NCI-H446 treated with DMSO at 0.1 percent for 48 hours (cell line): ENCODE measurements at regions not wholly inside any gene's neighbourhood (a gene's known extent, or its start where the extent isn't known, plus 50 kb on each side); places are given as distances from the start of the nearest gene placed in this dataset.

Source experiments
- DNase-seq: peaks from one replicate; lab custom pipeline; 2025; lab: John Stamatoyannopoulos, UW

DNA sequence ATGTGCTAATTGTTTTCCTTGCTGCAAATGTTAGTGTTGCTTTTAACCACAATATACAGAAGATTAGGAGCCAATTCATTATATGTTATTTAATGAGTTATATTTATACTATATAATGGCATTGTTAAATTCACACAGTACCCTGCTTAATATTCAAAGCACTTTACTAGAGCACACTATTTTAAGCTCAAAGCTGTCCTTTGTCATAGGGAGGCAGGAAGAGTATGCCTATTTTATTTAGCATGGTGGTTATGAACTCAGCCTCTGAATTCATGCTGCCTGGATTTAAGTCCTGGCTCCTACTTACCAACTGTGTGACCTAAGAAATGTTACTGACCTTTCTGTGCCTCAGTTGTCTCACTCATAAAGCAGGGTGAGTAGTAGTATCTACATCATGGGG lies 80.5 kb downstream of the FASTKD2 start:
- DNase-seq = no peak

DNA sequence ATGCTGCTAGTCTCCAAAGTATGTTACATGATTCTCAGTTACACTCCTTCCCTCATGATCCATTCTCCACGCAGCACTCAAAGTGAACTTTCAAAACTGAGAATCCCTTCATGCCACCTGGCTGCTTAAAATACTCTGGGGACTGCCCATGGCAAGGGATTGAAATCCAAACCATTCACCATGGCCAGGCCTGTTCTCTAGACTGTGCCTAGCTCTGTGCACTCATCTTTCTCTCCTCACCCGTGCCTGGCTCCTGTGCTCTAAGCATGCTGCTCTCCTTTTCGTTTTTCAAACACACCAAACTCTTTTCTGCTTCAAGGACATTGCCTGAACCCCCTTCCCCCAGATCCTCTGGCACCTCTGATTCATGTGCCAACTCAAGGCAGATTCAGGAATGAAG lies 80.9 kb downstream of the FASTKD2 start:
- DNase-seq = peak; percentile 61

DNA sequence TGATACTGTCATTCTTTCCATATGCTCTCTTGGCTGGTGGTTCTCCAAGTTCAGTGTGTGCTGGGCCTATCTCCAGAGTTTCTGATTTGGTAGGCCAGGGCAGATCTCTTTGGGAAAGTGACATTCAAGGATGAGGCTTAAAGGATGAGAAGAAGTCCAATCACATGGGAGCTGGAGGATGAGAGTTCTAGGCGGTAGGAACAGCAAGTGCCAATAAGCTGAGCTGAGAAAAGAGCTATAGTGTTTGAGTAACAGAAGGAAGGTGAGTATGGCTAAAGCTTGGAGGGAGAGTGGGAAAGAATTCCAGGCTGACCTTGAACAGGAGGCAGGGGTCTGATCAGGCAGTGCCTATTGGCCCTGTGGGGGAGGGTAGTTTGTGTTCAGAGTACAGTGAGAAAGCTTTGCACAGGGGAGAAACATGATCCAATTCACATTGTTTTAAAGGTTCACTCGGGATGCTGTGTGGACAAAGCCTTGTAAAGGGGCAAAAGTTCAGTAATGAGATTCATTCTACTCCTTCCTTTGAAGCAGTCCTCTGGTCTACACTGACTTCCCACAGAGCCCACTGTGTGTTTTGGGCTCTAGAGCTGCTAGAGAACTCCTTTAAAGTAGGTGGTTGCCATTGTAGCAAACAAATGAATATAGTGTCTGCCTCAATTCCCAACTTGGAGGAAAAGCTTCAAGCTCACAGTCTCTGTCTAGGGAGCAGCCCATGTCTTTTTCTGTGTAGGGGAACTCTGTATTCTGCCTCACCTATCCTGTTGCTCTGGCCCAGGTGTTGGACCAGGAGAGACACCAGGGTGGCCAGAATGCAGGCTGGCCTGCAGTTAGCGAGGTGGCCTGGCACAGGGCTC lies 81.8 kb downstream of the FASTKD2 start:
- peak; percentile 85 for DNase-seq

DNA sequence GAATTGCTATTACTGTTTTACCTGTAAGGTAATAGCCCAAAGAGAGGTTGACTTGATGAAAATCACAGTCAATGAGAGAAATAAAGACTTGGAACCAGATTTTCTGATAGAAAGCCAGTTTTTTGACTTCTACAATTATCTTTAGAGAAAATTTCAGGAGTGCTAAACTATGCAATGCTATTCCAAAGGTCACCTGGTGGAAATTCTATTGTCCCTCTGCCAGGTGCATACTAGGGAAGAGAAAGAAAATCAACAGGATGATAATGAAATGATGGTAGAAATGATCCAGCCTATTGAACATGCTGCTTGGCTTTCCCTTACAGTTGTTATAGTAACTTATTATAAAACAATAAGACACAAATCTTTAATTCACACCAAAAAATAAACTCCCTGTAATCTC lies 85.0 kb downstream of the FASTKD2 start:
- DNase-seq = no peak

DNA sequence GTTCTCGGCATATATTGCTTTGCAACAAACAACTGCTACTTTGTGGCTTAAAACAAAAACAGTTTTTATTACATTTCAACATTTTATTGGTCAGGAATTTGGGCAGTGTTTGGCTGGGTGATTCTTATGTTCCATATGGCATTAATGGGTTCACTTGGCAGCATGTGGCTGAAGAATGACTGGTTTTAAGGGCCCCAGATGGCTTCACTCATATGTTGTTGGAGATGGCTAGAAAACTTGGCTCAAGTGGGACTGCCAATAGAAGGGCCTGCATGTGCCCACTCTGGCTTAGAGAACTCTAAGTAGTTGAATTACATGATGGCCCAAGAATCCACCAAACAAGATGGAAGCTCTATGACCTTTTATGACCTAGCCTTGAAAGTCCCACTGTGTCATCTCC lies 86.1 kb downstream of the FASTKD2 start:
- DNase-seq = peak; percentile 98

DNA sequence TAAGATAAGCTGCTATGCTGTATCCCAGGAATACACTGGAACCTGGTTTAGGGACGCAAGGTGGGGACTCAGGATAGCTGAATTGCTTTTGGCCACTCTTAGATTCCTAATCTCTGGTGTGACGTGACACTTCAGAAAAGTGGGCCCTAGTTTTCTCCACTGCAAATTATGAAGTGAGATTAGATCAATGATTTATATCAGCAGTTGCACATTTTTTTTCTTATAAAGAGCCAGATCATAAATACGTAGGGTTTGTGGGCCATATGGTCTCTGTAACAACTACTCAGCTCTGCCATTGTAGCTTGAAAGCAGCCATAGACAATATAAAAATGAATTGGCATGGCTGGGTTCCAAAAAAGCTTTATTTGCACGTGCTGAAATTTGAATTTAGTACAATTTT lies 85.4 kb upstream of the CPO start:
- DNase-seq = peak; percentile 79

DNA sequence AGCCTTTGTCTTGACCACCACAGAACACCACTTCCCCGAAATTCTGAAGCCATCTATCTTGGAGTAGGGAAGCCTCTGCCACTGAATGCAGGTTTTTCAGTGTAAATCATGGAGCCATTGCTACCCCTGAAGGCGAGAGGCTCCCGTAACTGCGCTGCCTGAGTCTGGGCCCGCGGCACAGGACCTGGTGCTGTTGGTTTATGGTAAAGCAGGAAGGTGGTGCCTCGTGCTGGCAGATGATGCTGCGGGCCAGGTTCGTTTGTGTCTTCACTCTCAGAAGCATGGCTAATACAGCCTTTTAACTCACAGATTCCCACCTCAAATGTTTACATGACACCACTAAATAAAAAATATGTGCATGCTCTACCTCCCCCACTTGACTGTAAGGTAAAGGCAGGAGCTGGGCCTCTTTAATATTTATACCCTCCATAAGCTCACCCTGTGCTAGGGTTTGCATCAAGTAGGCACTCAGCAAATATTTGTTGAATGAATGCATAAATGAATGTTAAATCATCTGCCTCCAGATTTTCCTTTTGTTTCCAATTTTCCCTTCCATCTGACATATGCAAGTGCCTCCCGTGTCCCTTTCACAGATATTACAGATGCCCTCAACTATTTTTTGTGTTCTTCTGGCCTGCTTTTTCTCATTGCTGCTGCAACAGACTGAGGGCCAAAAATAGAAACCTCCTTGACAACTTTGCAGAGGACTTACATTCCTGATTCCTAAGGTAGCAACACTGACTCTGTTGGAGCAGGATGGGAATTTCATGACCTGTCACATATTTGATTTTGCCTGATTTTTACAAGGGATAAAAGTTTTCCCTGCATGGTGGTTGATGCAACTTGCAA lies 83.5 kb upstream of the CPO start:
- no peak for DNase-seq

DNA sequence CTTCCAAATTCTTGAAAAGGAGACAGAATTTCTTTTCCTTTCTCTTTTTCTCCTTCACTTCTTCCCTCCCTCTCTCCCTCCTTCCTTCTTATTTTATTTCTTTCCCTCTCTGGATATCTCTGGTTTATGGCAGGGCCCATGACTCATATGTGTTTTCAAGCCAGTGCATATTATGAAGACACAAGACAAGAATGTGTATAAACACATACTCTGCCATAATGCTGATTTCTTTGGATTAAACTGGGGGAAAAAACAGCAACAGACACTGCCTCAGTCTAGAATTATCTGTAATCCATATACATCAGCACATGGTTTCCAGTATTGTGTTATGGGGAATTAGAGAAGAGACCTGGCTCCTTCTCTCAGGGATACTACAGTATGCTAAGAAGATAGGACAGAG lies 82.8 kb upstream of the CPO start:
- peak; percentile 21 for DNase-seq

DNA sequence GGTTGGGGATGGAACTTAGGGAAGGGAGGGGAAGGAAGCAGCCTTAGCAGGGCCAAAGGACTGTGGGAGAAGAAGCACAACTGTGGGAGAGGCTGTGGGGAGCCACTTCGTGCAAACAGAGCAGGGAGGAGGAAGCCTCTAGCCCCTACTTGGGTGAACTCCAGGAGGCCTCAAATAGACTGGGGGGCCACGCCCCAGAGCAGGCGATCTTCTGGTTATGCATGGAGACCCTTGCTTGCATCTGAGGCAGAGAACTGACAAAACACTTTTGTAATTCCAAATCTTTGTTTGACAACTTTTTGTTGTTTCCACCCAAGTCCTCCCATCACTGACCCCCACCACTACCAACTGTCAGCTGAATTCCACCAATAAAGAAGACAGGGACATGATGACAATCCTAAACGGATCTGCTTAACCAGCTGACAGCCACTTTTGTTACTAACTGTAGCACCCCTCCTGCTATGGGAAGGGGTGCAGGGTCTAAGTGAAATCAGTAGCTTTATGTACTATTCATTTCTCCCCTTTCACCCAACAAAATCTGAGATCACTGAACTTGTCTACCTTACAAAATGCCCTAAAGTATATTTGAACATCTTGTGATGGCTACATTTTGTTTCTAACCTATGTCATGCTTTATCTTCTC lies 80.5 kb upstream of the CPO start:
- DNase-seq = no peak

DNA sequence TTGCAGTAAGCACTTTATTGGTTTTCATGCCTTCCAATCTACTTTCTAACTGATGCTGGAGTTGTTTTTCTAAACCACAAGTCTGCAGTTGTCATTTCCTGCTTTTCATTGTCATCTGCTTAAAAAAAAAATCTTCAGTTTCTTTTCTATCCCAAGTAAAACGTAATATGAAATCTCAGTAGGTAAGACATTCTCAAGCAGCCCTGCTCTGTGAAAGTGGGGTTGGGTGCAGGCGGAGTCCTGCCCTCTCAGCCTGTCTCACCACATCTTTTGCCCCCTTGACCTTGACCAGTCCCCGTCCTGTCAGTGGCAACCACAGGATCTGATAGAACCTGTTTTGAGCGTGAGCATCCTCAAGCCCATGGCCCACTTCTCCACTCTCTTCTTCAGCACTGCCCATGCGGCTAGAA lies 80.0 kb upstream of the CPO start:
- DNase-seq = no peak

DNA sequence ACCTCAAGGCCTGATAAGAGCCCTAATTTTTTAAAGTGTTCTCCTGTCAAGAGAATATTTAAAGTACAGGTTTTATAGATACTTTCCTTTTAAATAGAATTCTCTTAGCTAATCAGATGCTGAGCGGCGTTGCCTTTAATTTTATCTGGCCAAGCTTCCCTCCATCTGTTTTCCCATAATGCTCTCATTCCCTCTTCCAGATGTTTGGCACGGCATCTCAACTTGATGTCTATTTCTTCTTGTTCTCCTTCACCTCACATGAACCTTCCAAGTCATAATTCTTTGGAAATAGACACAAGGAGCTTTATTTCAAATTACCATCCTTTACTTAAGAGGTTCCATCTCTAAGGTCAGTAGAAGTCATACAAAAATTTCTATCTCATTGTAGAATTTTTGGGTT lies 76.1 kb upstream of the CPO start:
- DNase-seq = no peak

DNA sequence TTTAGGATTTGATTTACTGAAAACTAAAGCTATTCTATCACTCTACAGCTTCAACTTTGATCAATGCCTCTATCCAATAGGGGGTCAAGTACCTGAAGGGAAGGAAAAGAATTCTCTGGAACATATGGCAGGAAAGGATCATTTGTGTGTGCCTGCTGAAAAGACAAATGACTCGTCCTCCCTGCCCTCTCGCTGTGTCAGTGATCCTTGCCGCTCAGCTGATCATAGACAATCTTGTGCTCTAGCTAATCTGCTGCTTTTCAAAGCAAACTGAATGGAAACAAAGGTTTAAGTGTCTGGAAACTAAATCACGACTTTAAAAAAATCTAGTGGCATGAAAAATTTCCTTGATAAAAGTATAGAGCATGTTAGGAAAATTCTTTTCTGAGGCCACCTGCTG lies 75.6 kb upstream of the CPO start:
- no peak for DNase-seq

DNA sequence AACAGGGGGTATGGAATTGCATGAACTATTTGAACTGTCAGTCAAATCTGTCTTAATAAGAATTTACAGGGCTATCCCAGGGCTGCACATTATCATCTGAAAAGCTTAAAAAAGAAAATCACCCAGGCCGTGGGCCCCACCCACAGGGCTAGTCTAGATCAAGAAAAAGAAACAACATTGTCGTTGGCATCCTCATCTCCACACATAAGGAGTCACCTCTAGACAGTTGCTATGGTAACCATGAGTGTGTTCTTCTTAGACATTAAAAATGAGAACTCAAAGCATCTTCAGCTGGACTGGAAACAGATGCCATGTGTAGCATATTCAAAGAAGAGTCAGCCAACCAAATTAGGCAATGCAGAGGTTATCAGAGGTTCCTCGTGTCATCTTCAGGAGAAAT lies 72.3 kb upstream of the CPO start:
- no peak for DNase-seq

DNA sequence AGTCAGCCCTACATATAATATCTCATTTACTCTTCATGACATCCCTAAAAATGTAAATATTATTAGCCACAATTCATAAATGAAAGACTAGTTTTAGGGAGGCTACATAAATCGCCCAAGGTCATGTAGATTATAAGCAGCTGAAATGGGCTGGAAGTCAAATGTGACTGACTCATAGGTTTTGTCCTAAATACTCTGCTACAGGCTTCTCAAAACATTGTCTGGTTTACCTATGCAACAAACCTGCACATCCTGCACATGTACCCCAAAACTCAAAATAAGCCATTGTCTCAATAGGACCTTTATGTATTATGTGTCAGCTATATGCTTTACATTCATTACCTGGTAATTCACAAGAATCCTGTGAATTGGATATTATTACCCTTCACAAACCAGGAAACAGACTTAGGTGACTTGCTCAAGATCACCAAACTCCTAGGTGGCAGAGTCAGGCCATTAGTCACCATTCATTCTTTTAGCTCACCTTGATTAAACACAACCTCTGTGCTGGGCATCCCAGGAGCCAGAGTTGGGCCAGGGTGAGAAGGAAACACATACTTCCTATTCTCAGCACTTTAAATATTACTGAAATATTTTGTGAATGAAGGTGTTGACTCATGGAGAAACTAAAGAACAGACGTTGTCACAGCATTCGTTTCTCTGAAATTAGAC lies 69.4 kb upstream of the CPO start:
- no peak for DNase-seq

DNA sequence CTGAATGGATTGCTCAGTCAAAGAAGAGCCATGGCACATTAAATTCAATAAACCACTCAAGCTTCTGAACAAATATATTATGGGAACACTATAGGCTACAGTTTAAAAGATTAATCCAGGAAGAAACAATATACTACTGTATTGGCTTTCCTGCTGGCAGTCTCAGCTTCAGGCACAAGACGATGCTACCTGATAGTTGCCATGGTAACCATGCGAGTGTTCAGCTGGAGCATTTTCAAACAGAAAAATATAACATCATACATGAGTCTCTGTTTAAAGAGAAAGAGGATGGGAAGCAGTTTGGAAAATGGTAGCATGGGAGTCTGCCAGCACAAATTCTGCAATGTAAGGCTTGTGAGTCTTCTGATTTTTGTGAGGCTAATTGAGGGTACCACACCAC lies 65.9 kb upstream of the CPO start:
- DNase-seq = no peak

DNA sequence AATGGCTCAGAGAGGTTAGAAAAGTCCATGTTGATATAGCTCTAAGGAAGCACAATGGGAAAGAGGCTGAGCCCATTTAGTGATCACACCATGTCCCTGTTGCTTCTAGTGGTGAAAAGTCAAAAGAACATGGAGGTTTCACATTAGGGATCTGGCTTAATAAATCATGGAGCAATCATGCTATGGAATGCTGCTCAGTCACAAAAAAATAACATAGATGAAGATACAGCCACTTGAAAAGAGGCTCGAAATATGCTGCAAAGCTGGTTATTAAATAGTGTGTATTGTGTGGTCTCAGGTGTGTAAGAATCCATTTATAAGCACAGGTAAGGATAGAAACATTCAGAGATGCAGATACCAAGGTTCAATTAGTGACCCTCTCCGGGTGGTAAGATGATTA lies 63.6 kb upstream of the CPO start:
- DNase-seq = no peak

DNA sequence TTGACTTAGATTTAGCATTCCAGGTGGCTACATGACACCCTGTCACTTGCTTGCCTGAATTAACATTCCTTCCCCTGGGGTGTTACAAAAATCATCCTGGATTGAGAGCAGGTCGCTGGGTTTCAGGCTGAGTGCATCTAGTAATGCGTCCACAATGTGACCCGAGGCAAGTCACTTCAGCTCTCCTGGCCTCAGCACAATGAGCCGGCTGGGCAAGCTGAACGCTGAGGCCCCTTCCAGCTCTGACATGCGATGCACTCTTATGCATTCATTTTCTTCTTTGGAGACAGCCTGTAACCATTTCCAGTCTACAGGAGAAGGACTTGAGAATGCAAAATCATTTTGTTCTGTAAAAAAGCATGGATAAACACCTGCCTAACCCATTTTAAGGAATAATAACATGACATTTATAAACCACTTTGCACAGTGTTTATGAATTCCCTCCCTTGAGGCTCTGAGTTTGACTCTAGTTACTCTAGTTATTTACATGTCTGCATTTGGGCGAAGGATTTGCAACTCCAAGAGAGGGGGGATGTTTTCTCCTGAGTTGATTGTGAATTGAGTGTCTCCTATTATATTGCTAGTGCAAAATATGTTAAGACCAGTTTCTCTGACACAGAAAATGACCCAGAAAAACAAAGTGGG lies 63.0 kb upstream of the CPO start:
- no peak for DNase-seq

DNA sequence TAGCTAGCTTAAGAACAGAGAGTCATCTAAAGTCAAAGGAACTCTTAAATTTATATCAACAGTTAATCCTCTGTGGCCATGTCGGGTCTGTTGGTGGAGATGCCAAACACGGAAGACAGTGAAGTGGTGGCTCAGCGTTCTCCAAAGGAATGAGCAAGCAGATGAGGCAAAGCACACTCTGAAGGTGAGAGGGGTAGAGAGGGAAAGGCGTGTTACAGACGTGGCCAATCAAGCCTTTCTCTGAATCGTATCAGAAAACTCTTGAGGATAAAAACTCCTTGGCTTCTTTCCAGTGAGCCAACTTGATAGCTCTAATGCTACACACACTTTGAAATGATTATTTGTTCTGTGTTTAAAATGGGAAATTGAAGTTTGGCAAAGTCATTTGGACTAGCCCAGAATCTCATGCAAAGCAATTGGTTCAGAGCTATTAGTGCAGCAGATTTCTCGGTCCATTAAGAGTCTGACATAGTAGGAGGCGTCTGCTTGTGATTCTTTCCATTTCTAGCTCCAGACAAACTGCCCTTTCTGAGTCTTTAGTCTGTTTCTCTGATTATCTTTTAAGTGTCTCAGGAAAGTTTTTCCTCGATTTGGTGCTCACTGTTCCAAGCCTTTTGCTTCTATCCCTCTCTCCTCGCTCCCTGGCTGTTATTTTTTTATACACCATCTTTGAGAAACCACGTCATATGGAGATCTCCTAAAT lies 57.5 kb upstream of the CPO start:
- no peak for DNase-seq

DNA sequence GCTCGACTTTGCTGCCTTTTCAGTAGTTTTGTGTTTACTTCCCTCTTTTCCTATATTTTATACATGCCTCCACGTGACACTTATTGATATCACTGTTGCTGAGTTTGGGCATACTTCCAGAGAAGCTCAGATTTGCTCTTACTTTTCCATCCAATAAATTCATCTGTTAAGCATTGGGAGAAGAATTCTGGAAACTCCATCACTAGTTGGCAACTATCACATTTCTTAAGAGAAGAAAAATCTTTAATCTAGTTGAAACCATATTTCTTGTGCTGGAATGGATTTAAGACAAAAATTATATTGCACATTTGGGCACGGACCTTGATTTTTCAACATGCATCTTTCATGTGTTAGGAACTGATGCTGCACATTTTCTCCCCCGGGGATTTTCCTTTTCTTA lies 52.6 kb upstream of the CPO start:
- no peak for DNase-seq

DNA sequence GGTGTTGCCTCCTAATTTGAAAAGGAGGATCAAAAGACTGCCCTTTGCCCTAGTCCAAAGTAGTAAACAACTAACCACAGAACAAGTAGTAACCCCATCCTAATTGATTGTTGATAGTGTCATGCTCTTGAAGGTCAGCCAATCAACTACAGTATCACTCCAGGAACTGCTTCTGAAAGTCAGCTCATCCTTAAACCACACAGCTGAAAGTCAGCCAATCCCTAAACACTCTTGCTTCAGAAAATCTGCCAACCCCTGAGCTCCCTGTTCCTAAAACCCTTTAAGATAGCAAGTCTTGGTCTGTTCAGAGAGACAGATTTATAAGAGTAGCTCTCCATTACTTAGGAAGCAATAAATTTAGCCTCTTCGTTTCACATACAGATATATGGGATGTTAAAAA lies 51.6 kb upstream of the CPO start:
- DNase-seq = no peak
